ENCODE measurements at regions not wholly inside any gene's neighbourhood (a gene's known extent, or its start where the extent isn't known, plus 50 kb on each side); places are given as distances from the start of the nearest gene placed in this dataset.

- intact Hi-C loops (cut with micrococcal nuclease): no loop called here
Observed at GRCh38 chr7:35463751-35464150, 209.9 kb upstream of the TBX20 start.

- intact Hi-C loops (cut with micrococcal nuclease): no loop called here
Observed at GRCh38 chr7:35463176-35463700, 209.3 kb upstream of the TBX20 start.

- intact Hi-C loops (cut with micrococcal nuclease): no loop called here
Observed at GRCh38 chr7:35454575-35455385, 200.9 kb upstream of the TBX20 start.

- intact Hi-C loops (cut with micrococcal nuclease): no loop called here
Observed at GRCh38 chr7:35450456-35451214, 196.7 kb upstream of the TBX20 start.

GRCh38 chr7:35448486-35448885 lies 194.6 kb upstream of the TBX20 start:
- intact Hi-C loops (cut with micrococcal nuclease): no loop called here

GRCh38 chr7:35446091-35446490 lies 192.2 kb upstream of the TBX20 start:
- intact Hi-C loops (cut with micrococcal nuclease): no loop called here

GRCh38 chr7:35437619-35438275 lies 183.8 kb upstream of the TBX20 start:
- intact Hi-C loops (cut with micrococcal nuclease): no loop called here

- intact Hi-C loops (cut with micrococcal nuclease): no loop called here
Observed at GRCh38 chr7:35436452-35436851, 182.6 kb upstream of the TBX20 start.

- intact Hi-C loops (cut with micrococcal nuclease): no loop called here
Observed at GRCh38 chr7:35430547-35431153, 176.8 kb upstream of the TBX20 start.

GRCh38 chr7:35424869-35425495 lies 171.1 kb upstream of the TBX20 start:
- intact Hi-C loops (cut with micrococcal nuclease): loop anchor here (1.0 to 5.0 kb wide), 5 partner anchors 95 to 552 kb away; no protein-coding TSS in a partner anchor

GRCh38 chr7:35424440-35424839 lies 170.5 kb upstream of the TBX20 start:
- intact Hi-C loops (cut with micrococcal nuclease): loop anchor here (2.0 to 5.0 kb wide), 2 partner anchors 200 to 483 kb away; no protein-coding TSS in a partner anchor

- intact Hi-C loops (cut with micrococcal nuclease): loop anchor here (5.0 kb wide), 1 partner anchor 485 kb away; no protein-coding TSS in a partner anchor
Observed at GRCh38 chr7:35422715-35423114, 168.8 kb upstream of the TBX20 start.

- intact Hi-C loops (cut with micrococcal nuclease): loop anchor here (5.0 kb wide), 1 partner anchor 487 kb away; no protein-coding TSS in a partner anchor
Observed at GRCh38 chr7:35420656-35421055, 166.8 kb upstream of the TBX20 start.

- intact Hi-C loops (cut with micrococcal nuclease): no loop called here
Observed at GRCh38 chr7:35419391-35419755, 165.5 kb upstream of the TBX20 start.

- intact Hi-C loops (cut with micrococcal nuclease): no loop called here
Observed at GRCh38 chr7:35418716-35419390, 165.0 kb upstream of the TBX20 start.

- intact Hi-C loops (cut with micrococcal nuclease): no loop called here
Observed at GRCh38 chr7:35416568-35416967, 162.7 kb upstream of the TBX20 start.

GRCh38 chr7:35415411-35415822 lies 161.5 kb upstream of the TBX20 start:
- intact Hi-C loops (cut with micrococcal nuclease): no loop called here

- intact Hi-C loops (cut with micrococcal nuclease): no loop called here
Observed at GRCh38 chr7:35411331-35411730, 157.4 kb upstream of the TBX20 start.

- intact Hi-C loops (cut with micrococcal nuclease): no loop called here
Observed at GRCh38 chr7:35405461-35405860, 151.6 kb upstream of the TBX20 start.

GRCh38 chr7:35401217-35401879 lies 147.4 kb upstream of the TBX20 start:
- intact Hi-C loops (cut with micrococcal nuclease): no loop called here
